KMS-11 (cell line): ENCODE measurements at regions not wholly inside any gene's neighbourhood (a gene's known extent, or its start where the extent isn't known, plus 50 kb on each side); places are given as distances from the start of the nearest gene placed in this dataset.

Source experiments
- H2AFZ ChIP-seq: fragments of 200-600 bp; sonication (generic); 2 replicates; pipeline ENCODE4 v1.6.1; 2016; ENCODE audit warnings: antibody characterized with exemption, mixed run types, low read depth
- H3K27ac ChIP-seq: fragments of 200-600 bp; sonication (generic); 2 replicates; pipeline ENCODE4 v1.6.1; 2016; ENCODE audit warnings: mild to moderate bottlenecking, mixed run types
- H3K27me3 ChIP-seq: fragments of 200-600 bp; sonication (generic); 2 replicates; pipeline ENCODE4 v1.6.1; 2017; ENCODE audit warnings: mild to moderate bottlenecking, low read depth, mixed run types, moderate library complexity; ENCODE audit not compliant: insufficient read depth
- H3K36me3 ChIP-seq: fragments of 200-600 bp; sonication (generic); 2 replicates; pipeline ENCODE4 v1.6.1; 2017; ENCODE audit warnings: mild to moderate bottlenecking, mixed run types; ENCODE audit not compliant: insufficient read depth
- H3K4me1 ChIP-seq: fragments of 200-600 bp; sonication (generic); 2 replicates; pipeline ENCODE4 v1.6.1; 2016; ENCODE audit warnings: mild to moderate bottlenecking, low read depth, mixed run types; ENCODE audit not compliant: poor library complexity, severe bottlenecking
- H3K4me2 ChIP-seq: fragments of 200-600 bp; sonication (generic); 2 replicates; pipeline ENCODE4 v1.7.0; 2016; ENCODE audit warnings: mild to moderate bottlenecking, mixed run types
- H3K4me3 ChIP-seq: fragments of 200-600 bp; sonication (generic); IDR thresholded peaks from 2 replicates; pipeline ENCODE4 v1.6.1; 2017; ENCODE audit warnings: low read depth, low read length, mixed read lengths; ENCODE audit not compliant: insufficient read depth
- H3K79me2 ChIP-seq: fragments of 200-600 bp; sonication (generic); 2 replicates; pipeline ENCODE4 v1.6.1; 2016; ENCODE audit warnings: low read depth, mixed run types; ENCODE audit not compliant: insufficient read depth
- H3K9ac ChIP-seq: fragments of 200-600 bp; sonication (generic); 2 replicates; pipeline ENCODE4 v1.6.1; 2016; ENCODE audit warnings: mild to moderate bottlenecking, mixed run types
- H4K20me1 ChIP-seq: fragments of 200-600 bp; sonication (generic); 2 replicates; pipeline ENCODE4 v1.6.1; 2016; ENCODE audit warnings: mild to moderate bottlenecking, mixed run types; ENCODE audit not compliant: insufficient read depth
- CTCF ChIP-seq: fragments of 200-600 bp; sonication (generic); conservative IDR thresholded peaks from 2 replicates; pipeline ENCODE4 v1.6.1; 2017; ENCODE audit warnings: low read depth, mild to moderate bottlenecking, antibody characterized with exemption, low read length, moderate library complexity, mixed read lengths

- Histone ChIP-seq H3K36me3 (no peaks in the 10 kb centered on the region), H3K4me3 (no peak overlapping the region), H3K79me2 (no peaks in the 10 kb centered on the region), H3K27ac (no peak overlapping the region), H3K9ac (no peak overlapping the region), H4K20me1 (no peaks in the 10 kb centered on the region), H3K4me2 (no peak overlapping the region), H3K27me3 (no peaks in the 10 kb centered on the region), H3K4me1 (no peaks in the 10 kb centered on the region), H2AFZ (no peak overlapping the region)
- TF ChIP-seq CTCF = no peak
Measured at GRCh38 chr16:62568926-62569325, 532.7 kb upstream of the CDH8 start.

GRCh38 chr16:62565706-62566105, 529.5 kb upstream of the CDH8 start:
- no peak overlapping the region for H3K9ac ChIP-seq
- no peaks in the 10 kb centered on the region for H4K20me1 ChIP-seq
- no peaks in the 10 kb centered on the region for H3K36me3 ChIP-seq
- H3K27me3 ChIP-seq = no peaks in the 10 kb centered on the region
- H3K4me1 ChIP-seq = no peaks in the 10 kb centered on the region
- H2AFZ ChIP-seq = no peak overlapping the region
- no peak overlapping the region for H3K4me2 ChIP-seq
- no peak overlapping the region for H3K4me3 ChIP-seq
- no peaks in the 10 kb centered on the region for H3K79me2 ChIP-seq
- no peak overlapping the region for H3K27ac ChIP-seq
- TF ChIP-seq CTCF = no peak

- Histone ChIP-seq H3K4me1 (no peaks in the 10 kb centered on the region), H2AFZ (no peak overlapping the region), H3K79me2 (no peaks in the 10 kb centered on the region), H3K27me3 (no peaks in the 10 kb centered on the region), H4K20me1 (no peaks in the 10 kb centered on the region), H3K36me3 (no peaks in the 10 kb centered on the region), H3K4me2 (no peak overlapping the region), H3K9ac (no peak overlapping the region), H3K27ac (no peak overlapping the region), H3K4me3 (no peak overlapping the region)
- TF ChIP-seq CTCF = no peak
Measured at GRCh38 chr16:62564291-62564690, 528.1 kb upstream of the CDH8 start.

- Histone ChIP-seq H3K9ac (no peak overlapping the region), H3K79me2 (no peaks in the 10 kb centered on the region), H3K27ac (no peak overlapping the region), H3K27me3 (no peaks in the 10 kb centered on the region), H3K4me1 (no peaks in the 10 kb centered on the region), H3K4me3 (no peak overlapping the region), H4K20me1 (no peaks in the 10 kb centered on the region), H3K36me3 (no peaks in the 10 kb centered on the region), H2AFZ (no peak overlapping the region), H3K4me2 (no peak overlapping the region)
- no peak for TF ChIP-seq CTCF
Measured at GRCh38 chr16:62562121-62562520, 525.9 kb upstream of the CDH8 start.

- Histone ChIP-seq H3K79me2 (no peaks in the 10 kb centered on the region), H3K27me3 (no peaks in the 10 kb centered on the region), H2AFZ (no peak overlapping the region), H3K27ac (no peak overlapping the region), H3K9ac (no peak overlapping the region), H3K4me2 (no peak overlapping the region), H4K20me1 (no peaks in the 10 kb centered on the region), H3K36me3 (no peaks in the 10 kb centered on the region), H3K4me3 (no peak overlapping the region), H3K4me1 (no peaks in the 10 kb centered on the region)
- no peak for TF ChIP-seq CTCF
Measured at GRCh38 chr16:62549875-62550274, 513.6 kb upstream of the CDH8 start.
